H9 (cell line): ENCODE measurements at regions not wholly inside any gene's neighbourhood (a gene's known extent, or its start where the extent isn't known, plus 50 kb on each side); places are given as distances from the start of the nearest gene placed in this dataset.

Experiments
- DNase-seq: peaks from one replicate; pipeline ENCODE4 v3.0.0-alpha.2; 2017
- H2AFZ ChIP-seq: one replicate; pipeline ENCODE4 v1.6.1; 2013; ENCODE audit warnings: mild to moderate bottlenecking, low read length, control low read depth, moderate library complexity
- H2AK5ac ChIP-seq: 2 replicates; pipeline ENCODE4 v1.6.1; 2013; ENCODE audit warnings: low read length, control low read depth, mixed read lengths; ENCODE audit not compliant: insufficient read length
- H2BK120ac ChIP-seq: one replicate; pipeline ENCODE4 v1.6.1; 2013; ENCODE audit warnings: low read depth, mild to moderate bottlenecking, low read length, control low read depth, inconsistent platforms; ENCODE audit not compliant: poor library complexity, severe bottlenecking
- H2BK12ac ChIP-seq: 2 replicates; pipeline ENCODE4 v1.6.1; 2013; ENCODE audit warnings: low read length, control low read depth, mixed read lengths, low read depth; ENCODE audit not compliant: insufficient read length
- H2BK15ac ChIP-seq: 2 replicates; pipeline ENCODE4 v1.6.1; 2013; ENCODE audit warnings: low read depth, low read length, control low read depth
- H2BK20ac ChIP-seq: one replicate; pipeline ENCODE4 v1.6.1; 2013; ENCODE audit warnings: low read depth, mild to moderate bottlenecking, low read length, control low read depth, inconsistent platforms; ENCODE audit not compliant: poor library complexity, severe bottlenecking
- H2BK5ac ChIP-seq: 2 replicates; pipeline ENCODE4 v1.6.1; 2013; ENCODE audit warnings: low read length, control low read depth, mixed read lengths; ENCODE audit not compliant: insufficient read length
- H3K14ac ChIP-seq: 2 replicates; pipeline ENCODE4 v1.6.1; 2013; ENCODE audit warnings: low read length, control low read depth; ENCODE audit not compliant: insufficient read depth
- H3K18ac ChIP-seq: 2 replicates; pipeline ENCODE4 v1.6.1; 2013; ENCODE audit warnings: low read depth, mild to moderate bottlenecking, mixed read lengths, low read length, control low read depth; ENCODE audit not compliant: insufficient read length
- H3K23ac ChIP-seq: 2 replicates; pipeline ENCODE4 v1.6.1; 2013; ENCODE audit warnings: low read length, control low read depth, mixed read lengths, low read depth; ENCODE audit not compliant: insufficient read length
- H3K23me2 ChIP-seq: 2 replicates; pipeline ENCODE4 v1.6.1; 2013; ENCODE audit warnings: low read depth, mild to moderate bottlenecking, mixed read lengths, low read length, control low read depth; ENCODE audit not compliant: insufficient read length, poor library complexity, severe bottlenecking
- H3K27ac ChIP-seq: 2 replicates; pipeline ENCODE4 v1.5.1; 2013; ENCODE audit warnings: low read length, control low read depth, mixed read lengths, low read depth; ENCODE audit not compliant: insufficient read length
- H3K27me3 ChIP-seq: 2 replicates; pipeline ENCODE4 v1.6.1; 2013; ENCODE audit warnings: low read length, control low read depth, inconsistent platforms; ENCODE audit not compliant: insufficient read depth
- H3K4ac ChIP-seq: 2 replicates; pipeline ENCODE4 v1.6.1; 2013; ENCODE audit warnings: low read depth, mild to moderate bottlenecking, control low read depth, inconsistent platforms, low read length, moderate library complexity
- H3K4me1 ChIP-seq: 2 replicates; pipeline ENCODE4 v1.6.1; 2013; ENCODE audit warnings: low read length, control low read depth, inconsistent platforms; ENCODE audit not compliant: insufficient read depth
- H3K4me2 ChIP-seq: 2 replicates; pipeline ENCODE4 v1.6.1; 2013; ENCODE audit warnings: low read length, control low read depth, mixed read lengths; ENCODE audit not compliant: insufficient read length, insufficient read depth
- H3K56ac ChIP-seq: 2 replicates; pipeline ENCODE4 v1.6.1; 2013; ENCODE audit warnings: low read depth, mild to moderate bottlenecking, mixed read lengths, low read length, control low read depth; ENCODE audit not compliant: insufficient read length
- H3K79me1 ChIP-seq: 2 replicates; pipeline ENCODE4 v1.6.1; 2013; ENCODE audit warnings: low read depth, mild to moderate bottlenecking, moderate library complexity, low read length, control low read depth, inconsistent platforms; ENCODE audit not compliant: insufficient read depth, poor library complexity, severe bottlenecking
- H3K79me2 ChIP-seq: 2 replicates; pipeline ENCODE4 v1.6.1; 2013; ENCODE audit warnings: low read length, control low read depth, inconsistent platforms; ENCODE audit not compliant: insufficient read depth
- H3K9ac ChIP-seq: 2 replicates; pipeline ENCODE4 v1.6.1; 2013; ENCODE audit warnings: low read length, control low read depth, mixed read lengths; ENCODE audit not compliant: insufficient read length; ENCODE audit errors: extremely low read depth
- H3K9me3 ChIP-seq: one replicate; pipeline ENCODE4 v1.6.1; 2013; ENCODE audit warnings: low read depth, low read length, inconsistent platforms; ENCODE audit not compliant: control insufficient read depth
- H3T11ph ChIP-seq: one replicate; pipeline ENCODE4 v1.6.1; 2013; ENCODE audit warnings: mild to moderate bottlenecking, low read length, control low read depth, inconsistent platforms
- H4K20me1 ChIP-seq: one replicate; pipeline ENCODE4 v1.6.1; 2013; ENCODE audit not compliant: control insufficient read depth, insufficient read length, insufficient read depth
- H4K5ac ChIP-seq: 2 replicates; pipeline ENCODE4 v1.6.1; 2013; ENCODE audit warnings: low read depth, mild to moderate bottlenecking, mixed read lengths, low read length, control low read depth; ENCODE audit not compliant: insufficient read length
- H4K8ac ChIP-seq: replicated peaks from 2 replicates; pipeline ENCODE4 v1.6.1; 2013; ENCODE audit warnings: low read length, control low read depth, mixed read lengths, low read depth; ENCODE audit not compliant: insufficient read length
- H4K91ac ChIP-seq: 2 replicates; pipeline ENCODE4 v1.6.1; 2013; ENCODE audit warnings: low read depth, mild to moderate bottlenecking, moderate library complexity, mixed read lengths, low read length, control low read depth; ENCODE audit not compliant: insufficient read length
- H3K27ac Mint-ChIP-seq, 3 experiments: 2 replicates in 2 of 3; 3 replicates in 1 of 3; pipeline ENCODE4 v1.8.0; 2020 to 2021; ENCODE audit warnings: mixed read lengths in 3 of 3, mild to moderate bottlenecking in 1 of 3, moderate library complexity in 1 of 3
- H3K27me3 Mint-ChIP-seq: 2 replicates; pipeline ENCODE4 v1.8.0; 2021; ENCODE audit warnings: low read depth, mild to moderate bottlenecking, moderate library complexity, mixed read lengths
- H3K36me3 Mint-ChIP-seq, 3 experiments: 2 replicates in 2 of 3; 3 replicates in 1 of 3; pipeline ENCODE4 v1.8.0; 2020 to 2021; ENCODE audit warnings: low read depth in 3 of 3, mixed read lengths in 3 of 3; ENCODE audit not compliant: insufficient read depth in 1 of 3
- H3K4me1 Mint-ChIP-seq, 2 experiments: 2 replicates each; pipeline ENCODE4 v1.8.0; 2020; ENCODE audit warnings: mixed read lengths in 2 of 2
- H3K4me3 Mint-ChIP-seq, 2 experiments: 2 replicates in 1 of 2; 3 replicates in 1 of 2; pipeline ENCODE4 v1.8.0; 2020 to 2021; ENCODE audit warnings: mild to moderate bottlenecking in 2 of 2, mixed read lengths in 2 of 2, moderate library complexity in 1 of 2
- H3K9me3 Mint-ChIP-seq, 2 experiments: 2 replicates in 1 of 2; 3 replicates in 1 of 2; pipeline ENCODE4 v1.8.0; 2020; ENCODE audit warnings: mild to moderate bottlenecking in 2 of 2, mixed read lengths in 2 of 2, moderate library complexity in 1 of 2
- CTCF ChIP-seq: fragments of 200-600 bp; sonication (generic); conservative IDR thresholded peaks from 3 replicates; pipeline ENCODE4 v1.8.0; 2021; ENCODE audit warnings: antibody characterized with exemption, mild to moderate bottlenecking
- WGBS: extraction: QIAGEN DNeasy Blood & Tissue Kit; methylation state at CpG from one replicate; pipeline ENCODE4 v1.1.7; 2013; ENCODE audit warnings: missing lambda C conversion rate, low lambda C conversion rate, mixed read lengths; ENCODE audit not compliant: insufficient read length; ENCODE audit errors: extremely low coverage; 5-methylcytosine and 5-hydroxymethylcytosine counted together

GRCh38 chr1:58290685-58291372 is 255.7 kb downstream of the OMA1 start:
- H4K8ac ChIP-seq = no peak overlapping the region
- WGBS = no CpG with 5 or more reads among the region's 6 CpGs
- no peak overlapping the region for H3K14ac ChIP-seq
- H3K79me1 ChIP-seq = no peaks in the 10 kb centered on the region
- H3K27me3 ChIP-seq = no peaks in the 10 kb centered on the region
- peaks cover 2 to 3% of the 10 kb centered on the region in 2 experiments; a peak in 2 of 5 replicates for H3K9me3 Mint-ChIP-seq
- no peak overlapping the region for H3K27ac Mint-ChIP-seq
- no peaks in the 10 kb centered on the region for H4K20me1 ChIP-seq
- H3K9me3 ChIP-seq = no peaks in the 10 kb centered on the region
- no peaks in the 10 kb centered on the region for H3K4me1 ChIP-seq
- no peaks in the 10 kb centered on the region for H3K36me3 Mint-ChIP-seq
- H3K9ac ChIP-seq = no peak overlapping the region
- no peak overlapping the region for H2AK5ac ChIP-seq
- H2AFZ ChIP-seq = no peak overlapping the region
- no peak overlapping the region for H3K4me2 ChIP-seq
- no peak overlapping the region for H2BK12ac ChIP-seq
- H3K18ac ChIP-seq = no peak overlapping the region
- H3T11ph ChIP-seq = no peak overlapping the region
- no peak overlapping the region for H3K4me3 Mint-ChIP-seq
- TF ChIP-seq CTCF = no peak
- no peaks in the 10 kb centered on the region for H3K23me2 ChIP-seq
- no peaks in the 10 kb centered on the region for H3K79me2 ChIP-seq
- H2BK5ac ChIP-seq = no peak overlapping the region
- H3K56ac ChIP-seq = no peak overlapping the region
- no peak overlapping the region for H3K4ac ChIP-seq
- DNase-seq = peak; percentile 69
- H2BK20ac ChIP-seq = no peak overlapping the region
- H2BK120ac ChIP-seq = no peak overlapping the region
- peaks cover 2 to 6% of the 10 kb centered on the region in 2 experiments; a peak in 2 of 4 replicates for H3K4me1 Mint-ChIP-seq
- no peak overlapping the region for H4K5ac ChIP-seq
- no peak overlapping the region for H3K23ac ChIP-seq
- H4K91ac ChIP-seq = no peak overlapping the region
- H2BK15ac ChIP-seq = no peak overlapping the region
- H3K27me3 Mint-ChIP-seq = peaks cover 8% of the 10 kb centered on the region
- H3K27ac ChIP-seq = no peak overlapping the region
